ENCODE measurements at regions not wholly inside any gene's neighbourhood (a gene's known extent, or its start where the extent isn't known, plus 50 kb on each side); places are given as distances from the start of the nearest gene placed in this dataset.

DNA sequence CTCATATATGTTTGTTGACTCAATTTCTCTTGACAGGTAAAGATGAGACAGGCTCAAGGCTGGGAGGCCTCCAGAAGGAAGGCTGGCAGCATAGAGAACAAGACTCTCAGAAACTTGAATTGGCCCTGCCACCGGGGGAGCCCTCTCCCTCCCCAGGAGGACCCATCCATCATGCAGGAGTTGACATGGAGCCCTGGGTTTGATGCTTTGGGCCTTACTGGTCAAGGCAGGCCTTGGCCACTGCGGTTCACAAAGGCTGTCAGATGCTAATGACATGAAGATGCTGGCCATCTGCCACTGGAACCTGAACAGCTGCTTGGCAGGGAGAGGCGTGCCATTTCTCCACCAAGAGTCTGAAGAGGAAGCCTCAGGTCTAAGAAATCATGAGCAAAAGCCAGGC lies 193.6 kb downstream of the MTCL1 start:
- no peaks in the 10 kb centered on the region for H3K27me3 ChIP-seq (replicated peaks; ENCODE audit: control insufficient read depth, insufficient read depth, low read length)
- ChIA-PET POLR2A (no interaction called here), CTCF (no interaction called here)
- intact Hi-C loops (cut with micrococcal nuclease; ENCODE audit: unreplicated experiment), result loop anchor here (10.0 kb wide), 1 partner anchor 194 kb away; the partner anchor contains the start of gene MTCL1
- Mint-ChIP-seq H3K27ac (ENCODE audit: unreplicated experiment) (no peak overlapping the region), H3K4me1 (ENCODE audit: low read depth, unreplicated experiment) (peaks cover 8% of the 10 kb centered on the region), H3K4me3 (ENCODE audit: unreplicated experiment) (no peak overlapping the region), H3K9me3 (ENCODE audit: unreplicated experiment) (peaks cover 45% of the 10 kb centered on the region), H3K36me3 (ENCODE audit: insufficient read depth, unreplicated experiment) (no peaks in the 10 kb centered on the region), H3K27me3 (ENCODE audit: insufficient read depth, unreplicated experiment) (no peaks in the 10 kb centered on the region)
- peaks cover under 1% of the 10 kb centered on the region for H3K9me3 ChIP-seq
- TF ChIP-seq, protein P1, sequence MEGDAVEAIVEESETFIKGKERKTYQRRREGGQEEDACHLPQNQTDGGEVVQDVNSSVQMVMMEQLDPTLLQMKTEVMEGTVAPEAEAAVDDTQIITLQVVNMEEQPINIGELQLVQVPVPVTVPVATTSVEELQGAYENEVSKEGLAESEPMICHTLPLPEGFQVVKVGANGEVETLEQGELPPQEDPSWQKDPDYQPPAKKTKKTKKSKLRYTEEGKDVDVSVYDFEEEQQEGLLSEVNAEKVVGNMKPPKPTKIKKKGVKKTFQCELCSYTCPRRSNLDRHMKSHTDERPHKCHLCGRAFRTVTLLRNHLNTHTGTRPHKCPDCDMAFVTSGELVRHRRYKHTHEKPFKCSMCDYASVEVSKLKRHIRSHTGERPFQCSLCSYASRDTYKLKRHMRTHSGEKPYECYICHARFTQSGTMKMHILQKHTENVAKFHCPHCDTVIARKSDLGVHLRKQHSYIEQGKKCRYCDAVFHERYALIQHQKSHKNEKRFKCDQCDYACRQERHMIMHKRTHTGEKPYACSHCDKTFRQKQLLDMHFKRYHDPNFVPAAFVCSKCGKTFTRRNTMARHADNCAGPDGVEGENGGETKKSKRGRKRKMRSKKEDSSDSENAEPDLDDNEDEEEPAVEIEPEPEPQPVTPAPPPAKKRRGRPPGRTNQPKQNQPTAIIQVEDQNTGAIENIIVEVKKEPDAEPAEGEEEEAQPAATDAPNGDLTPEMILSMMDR (IDR thresholded peaks at IDR 0.05; ENCODE audit: insufficient read depth in 1 of 2, low read depth in 1 of 2, low read length in 1 of 2, severe bottlenecking in 1 of 2, unreplicated experiment in 1 of 2), result no peak
- no TSS peak for BruUV-seq (replicated peaks)
- no peaks in the 10 kb centered on the region for H3K36me3 ChIP-seq (ENCODE audit: control insufficient read depth, insufficient read depth, low read length)
- DNase-seq, result peak in 1 of 2 experiments; percentile 7
- H3K4me1 ChIP-seq, result peaks cover 9% of the 10 kb centered on the region
- no peak overlapping the region for H3K4me3 ChIP-seq (ENCODE audit: low read depth, low read length)

DNA sequence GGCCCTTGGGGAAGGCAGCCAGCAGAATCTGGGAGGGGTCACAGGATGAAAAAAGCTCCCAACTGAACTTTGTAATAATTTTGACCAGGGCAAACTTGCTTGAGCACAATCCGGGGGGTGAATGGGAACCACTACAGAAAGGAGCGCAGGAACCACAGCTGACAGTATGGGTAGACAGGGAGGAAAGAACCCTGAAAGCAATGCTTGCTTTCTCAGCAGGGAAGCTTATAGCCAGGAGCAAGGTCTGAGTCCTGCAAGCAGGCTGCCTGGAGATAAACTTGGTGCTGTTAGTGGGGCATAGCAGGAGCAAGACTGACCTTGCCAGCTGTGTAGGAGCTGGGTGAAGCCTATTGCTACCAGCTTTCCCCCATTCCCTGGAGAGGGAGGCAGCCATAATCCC lies 195.2 kb downstream of the MTCL1 start:
- Histone ChIP-seq H3K36me3 (ENCODE audit: control insufficient read depth, insufficient read depth, low read length) (no peaks in the 10 kb centered on the region), H3K9me3 (peaks cover 4% of the 10 kb centered on the region; the same call in 1 of the 2 replicates), H3K4me3 (ENCODE audit: low read depth, low read length) (no peak overlapping the region), H3K27me3 (replicated peaks; ENCODE audit: control insufficient read depth, insufficient read depth, low read length) (no peaks in the 10 kb centered on the region), H3K4me1 (peaks cover 9% of the 10 kb centered on the region)
- TF ChIP-seq, protein P1 (IDR thresholded peaks at IDR 0.05; ENCODE audit: insufficient read depth in 1 of 2, low read depth in 1 of 2, low read length in 1 of 2, severe bottlenecking in 1 of 2, unreplicated experiment in 1 of 2), result no peak
- intact Hi-C loops (cut with micrococcal nuclease; ENCODE audit: unreplicated experiment), result no loop called here
- POLR2A ChIA-PET, result no interaction called here
- H3K36me3 Mint-ChIP-seq (ENCODE audit: insufficient read depth, unreplicated experiment), result no peaks in the 10 kb centered on the region
- no peaks in the 10 kb centered on the region for H3K27me3 Mint-ChIP-seq (ENCODE audit: insufficient read depth, unreplicated experiment)
- peaks cover 8% of the 10 kb centered on the region for H3K4me1 Mint-ChIP-seq (ENCODE audit: low read depth, unreplicated experiment)
- H3K27ac Mint-ChIP-seq (ENCODE audit: unreplicated experiment), result no peak overlapping the region
- CTCF ChIA-PET, result no interaction called here
- peaks cover 52% of the 10 kb centered on the region for H3K9me3 Mint-ChIP-seq (ENCODE audit: unreplicated experiment)
- DNase-seq, result no peak
- BruUV-seq (replicated peaks), result no TSS peak
- H3K4me3 Mint-ChIP-seq (ENCODE audit: unreplicated experiment), result no peak overlapping the region

- H3K4me3 Mint-ChIP-seq (ENCODE audit: unreplicated experiment), result no peak overlapping the region
- intact Hi-C loops (cut with micrococcal nuclease; ENCODE audit: unreplicated experiment), result no loop called here
- H3K27me3 Mint-ChIP-seq (ENCODE audit: insufficient read depth, unreplicated experiment), result no peaks in the 10 kb centered on the region
- Histone ChIP-seq H3K9me3 (peaks cover 4% of the 10 kb centered on the region; the same call in 1 of the 2 replicates), H3K36me3 (ENCODE audit: control insufficient read depth, insufficient read depth, low read length) (no peaks in the 10 kb centered on the region), H3K4me1 (peaks cover 9% of the 10 kb centered on the region), H3K4me3 (ENCODE audit: low read depth, low read length) (no peak overlapping the region), H3K27me3 (replicated peaks; ENCODE audit: control insufficient read depth, insufficient read depth, low read length) (no peaks in the 10 kb centered on the region)
- ChIA-PET POLR2A (no interaction called here), CTCF (no interaction called here)
- no peaks in the 10 kb centered on the region for H3K36me3 Mint-ChIP-seq (ENCODE audit: insufficient read depth, unreplicated experiment)
- peaks cover 8% of the 10 kb centered on the region for H3K4me1 Mint-ChIP-seq (ENCODE audit: low read depth, unreplicated experiment)
- peaks cover 52% of the 10 kb centered on the region for H3K9me3 Mint-ChIP-seq (ENCODE audit: unreplicated experiment)
- no TSS peak for BruUV-seq (replicated peaks)
- TF ChIP-seq, protein P1 (IDR thresholded peaks at IDR 0.05; ENCODE audit: insufficient read depth in 1 of 2, low read depth in 1 of 2, low read length in 1 of 2, severe bottlenecking in 1 of 2, unreplicated experiment in 1 of 2), result no peak
- H3K27ac Mint-ChIP-seq (ENCODE audit: unreplicated experiment), result no peak overlapping the region
- no peak for DNase-seq
Observed at GRCh38 chr18:8901019-8901418, 195.7 kb downstream of the MTCL1 start.
